Neutrophil (primary cell): ENCODE measurements at regions not wholly inside any gene's neighbourhood (a gene's known extent, or its start where the extent isn't known, plus 50 kb on each side); places are given as distances from the start of the nearest gene placed in this dataset.

Experiments used
- H3K27ac ChIP-seq: fragments of 200-600 bp; sonication (generic); 2 replicates; pipeline ENCODE4 v1.5.1; 2016; ENCODE audit warnings: mild to moderate bottlenecking, moderate library complexity
- H3K27me3 ChIP-seq: fragments of 200-600 bp; sonication (generic); 2 replicates; pipeline ENCODE4 v1.6.0; 2016; ENCODE audit warnings: mild to moderate bottlenecking
- H3K36me3 ChIP-seq: fragments of 200-600 bp; sonication (generic); 2 replicates; pipeline ENCODE4 v1.5.1; 2017
- H3K4me1 ChIP-seq, 2 experiments: fragments of 200-600 bp in 1 of 2; sonication (generic) in 1 of 2; 1 replicate in 1 of 2; 2 replicates in 1 of 2; pipeline versions ENCODE4 v1.5.1 to v1.6.1; 2013 to 2016; ENCODE audit warnings: low read depth in 1 of 2, low read length in 1 of 2, mild to moderate bottlenecking in 1 of 2, moderate library complexity in 1 of 2; ENCODE audit not compliant: control insufficient read depth in 1 of 2, insufficient read depth in 1 of 2
- H3K4me3 ChIP-seq, 2 experiments: fragments of 200-600 bp in 1 of 2; sonication (generic) in 1 of 2; 1 replicate in 1 of 2; 2 replicates in 1 of 2; pipeline ENCODE4 v1.5.1; 2013 to 2016; ENCODE audit warnings: low read depth in 1 of 2, low read length in 1 of 2, mild to moderate bottlenecking in 1 of 2, moderate library complexity in 1 of 2
- H3K9me3 ChIP-seq: fragments of 200-600 bp; sonication (generic); 2 replicates; pipeline ENCODE4 v1.5.1; 2016
- TF ChIP-seq, protein P1 (sequence below): fragments of 200-600 bp; sonication (generic); IDR thresholded peaks from 2 replicates; pipeline ENCODE4 v1.5.1; 2016; ENCODE audit warnings: antibody characterized with exemption

DNA sequence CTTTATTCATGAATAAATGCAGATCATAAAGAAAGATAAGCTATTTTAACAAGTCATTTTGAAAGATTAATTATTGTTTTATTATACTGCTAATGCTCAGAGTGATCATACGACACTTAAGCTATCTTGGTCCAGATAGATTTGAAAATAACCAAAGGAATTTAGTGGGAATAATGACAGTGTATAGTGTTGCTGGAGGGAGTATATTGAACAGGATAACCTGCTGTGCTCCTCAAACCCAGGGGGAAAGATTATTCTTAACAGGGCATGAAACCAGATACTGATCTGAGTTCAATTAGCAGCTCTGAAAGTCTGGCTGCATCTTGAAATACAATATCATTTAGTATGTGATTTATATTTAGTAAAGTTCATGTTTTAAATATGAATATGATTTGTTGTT lies 216.3 kb upstream of the ITGA4 start:
- Histone ChIP-seq H3K4me3 (no peak overlapping the region), H3K4me1 (peaks cover 0 to 6% of the 10 kb centered on the region in 2 experiments), H3K36me3 (no peaks in the 10 kb centered on the region), H3K27me3 (no peaks in the 10 kb centered on the region), H3K27ac (no peak overlapping the region), H3K9me3 (no peaks in the 10 kb centered on the region)
- TF ChIP-seq, protein P1, sequence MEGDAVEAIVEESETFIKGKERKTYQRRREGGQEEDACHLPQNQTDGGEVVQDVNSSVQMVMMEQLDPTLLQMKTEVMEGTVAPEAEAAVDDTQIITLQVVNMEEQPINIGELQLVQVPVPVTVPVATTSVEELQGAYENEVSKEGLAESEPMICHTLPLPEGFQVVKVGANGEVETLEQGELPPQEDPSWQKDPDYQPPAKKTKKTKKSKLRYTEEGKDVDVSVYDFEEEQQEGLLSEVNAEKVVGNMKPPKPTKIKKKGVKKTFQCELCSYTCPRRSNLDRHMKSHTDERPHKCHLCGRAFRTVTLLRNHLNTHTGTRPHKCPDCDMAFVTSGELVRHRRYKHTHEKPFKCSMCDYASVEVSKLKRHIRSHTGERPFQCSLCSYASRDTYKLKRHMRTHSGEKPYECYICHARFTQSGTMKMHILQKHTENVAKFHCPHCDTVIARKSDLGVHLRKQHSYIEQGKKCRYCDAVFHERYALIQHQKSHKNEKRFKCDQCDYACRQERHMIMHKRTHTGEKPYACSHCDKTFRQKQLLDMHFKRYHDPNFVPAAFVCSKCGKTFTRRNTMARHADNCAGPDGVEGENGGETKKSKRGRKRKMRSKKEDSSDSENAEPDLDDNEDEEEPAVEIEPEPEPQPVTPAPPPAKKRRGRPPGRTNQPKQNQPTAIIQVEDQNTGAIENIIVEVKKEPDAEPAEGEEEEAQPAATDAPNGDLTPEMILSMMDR: no peak

DNA sequence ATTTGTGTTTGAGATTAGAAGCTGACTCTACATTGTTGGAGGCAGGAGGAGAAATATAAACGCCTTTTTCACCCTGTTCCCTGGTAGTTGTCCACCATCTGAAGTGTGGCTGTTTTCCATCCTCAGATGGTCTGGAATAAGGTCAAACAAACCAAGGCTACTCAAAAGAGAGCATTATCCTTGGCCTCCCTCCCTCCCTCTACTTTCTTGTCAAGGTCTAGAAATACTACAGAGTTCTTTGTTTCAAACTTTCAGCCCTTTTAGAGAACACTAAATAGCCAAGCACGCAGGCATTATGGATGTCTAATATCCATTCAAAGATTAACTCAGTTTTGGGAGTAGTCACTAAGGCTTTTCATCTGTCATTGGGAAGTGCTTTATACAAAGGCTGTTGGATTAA lies 215.8 kb upstream of the ITGA4 start:
- Histone ChIP-seq H3K4me1 (peaks cover 0 to 6% of the 10 kb centered on the region in 2 experiments), H3K9me3 (no peaks in the 10 kb centered on the region), H3K36me3 (no peaks in the 10 kb centered on the region), H3K4me3 (no peak overlapping the region), H3K27me3 (no peaks in the 10 kb centered on the region), H3K27ac (no peak overlapping the region)
- TF ChIP-seq, protein P1: no peak

DNA sequence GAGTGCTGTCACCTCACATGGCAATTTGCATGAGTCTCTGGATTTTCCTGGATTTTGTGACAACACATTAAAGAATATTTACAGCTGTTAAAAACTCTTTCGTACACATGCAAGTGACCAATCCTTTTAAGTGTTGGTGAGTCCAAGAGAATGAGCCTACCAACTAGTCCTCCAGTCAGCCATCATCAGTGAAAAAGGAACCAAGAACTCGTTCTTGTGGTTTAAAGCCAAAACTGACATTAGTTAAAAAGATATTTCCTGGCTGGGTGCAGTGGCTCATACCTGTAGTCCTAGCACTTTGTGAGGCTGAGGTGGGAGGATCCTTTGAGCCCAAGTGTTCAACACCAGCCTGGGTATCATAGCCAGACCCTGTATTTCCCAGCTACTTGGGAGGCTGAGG lies 215.4 kb upstream of the ITGA4 start:
- TF ChIP-seq, protein P1: no peak
- no peaks in the 10 kb centered on the region for H3K27me3 ChIP-seq
- no peak overlapping the region for H3K27ac ChIP-seq
- H3K4me1 ChIP-seq: peaks cover 0 to 6% of the 10 kb centered on the region in 2 experiments
- no peak overlapping the region for H3K4me3 ChIP-seq
- H3K9me3 ChIP-seq: no peaks in the 10 kb centered on the region
- H3K36me3 ChIP-seq: no peaks in the 10 kb centered on the region

DNA sequence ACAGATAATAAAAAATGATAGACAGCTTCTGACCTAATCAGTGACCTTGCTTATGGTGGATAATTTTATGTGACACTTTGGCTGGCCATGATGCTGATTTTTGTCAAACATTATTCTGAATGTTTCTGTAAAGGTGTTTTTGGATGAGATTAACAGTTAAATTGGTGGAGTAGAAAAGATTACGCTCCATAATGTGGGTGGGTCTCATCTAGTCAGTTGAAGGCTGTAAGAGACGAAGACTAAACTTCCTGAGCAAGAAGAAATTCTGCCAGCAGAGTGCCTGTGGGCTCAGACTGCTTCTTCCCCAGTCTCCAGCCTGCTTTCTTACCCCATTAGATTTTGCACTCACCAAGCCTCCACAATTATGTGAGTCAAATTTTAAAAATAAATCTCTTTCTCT lies 214.9 kb upstream of the ITGA4 start:
- no peaks in the 10 kb centered on the region for H3K36me3 ChIP-seq
- no peaks in the 10 kb centered on the region for H3K9me3 ChIP-seq
- no peak overlapping the region for H3K27ac ChIP-seq
- no peak overlapping the region for H3K4me3 ChIP-seq
- TF ChIP-seq, protein P1: no peak
- H3K27me3 ChIP-seq: no peaks in the 10 kb centered on the region
- peaks cover 0 to 6% of the 10 kb centered on the region in 2 experiments for H3K4me1 ChIP-seq

DNA sequence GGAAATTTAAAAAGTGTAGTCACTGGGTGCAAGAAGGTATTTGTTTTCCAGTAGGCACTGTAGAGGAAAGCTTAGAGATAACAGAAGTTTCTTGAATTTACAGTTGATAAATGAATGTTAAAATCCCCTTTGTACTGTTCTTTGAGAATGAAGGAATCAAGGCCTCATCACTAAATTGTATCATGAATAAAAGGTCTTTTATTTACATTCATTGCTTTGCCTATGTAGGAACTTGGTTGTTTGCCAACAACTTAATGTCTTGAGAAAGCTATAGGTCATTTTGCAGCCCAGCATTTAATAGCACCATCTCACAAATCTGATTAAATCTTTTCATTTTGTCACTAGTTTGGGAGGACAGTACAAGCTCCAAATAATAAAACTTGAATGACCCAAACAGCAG lies 213.9 kb upstream of the ITGA4 start:
- H3K27ac ChIP-seq: no peak overlapping the region
- no peaks in the 10 kb centered on the region for H3K9me3 ChIP-seq
- H3K4me1 ChIP-seq: peaks cover 0 to 6% of the 10 kb centered on the region in 2 experiments
- no peak overlapping the region for H3K4me3 ChIP-seq
- TF ChIP-seq, protein P1: no peak
- no peaks in the 10 kb centered on the region for H3K27me3 ChIP-seq
- no peaks in the 10 kb centered on the region for H3K36me3 ChIP-seq

DNA sequence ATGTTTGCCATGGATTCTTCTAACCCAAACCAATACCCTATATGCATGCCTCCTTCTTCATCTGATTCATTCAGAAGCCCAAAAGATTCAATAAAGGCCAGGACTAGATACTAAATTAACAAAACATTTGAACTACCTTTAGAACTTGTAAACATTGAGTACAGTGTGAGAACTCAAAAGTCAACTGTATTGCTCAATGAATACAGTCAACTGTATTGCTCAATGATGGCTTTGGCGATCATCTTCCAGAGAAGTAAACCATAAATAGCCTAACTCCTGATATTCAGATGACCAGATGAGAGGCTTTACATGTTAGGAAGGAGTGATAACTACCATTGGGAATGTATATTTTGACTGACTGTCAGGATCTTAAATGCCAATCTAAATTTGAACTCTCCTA lies 206.5 kb upstream of the ITGA4 start:
- Histone ChIP-seq H3K27me3 (no peaks in the 10 kb centered on the region), H3K4me1 (peaks cover 10 to 19% of the 10 kb centered on the region in 2 experiments), H3K9me3 (no peaks in the 10 kb centered on the region), H3K27ac (no peak overlapping the region), H3K4me3 (no peak overlapping the region), H3K36me3 (no peaks in the 10 kb centered on the region)
- TF ChIP-seq, protein P1: no peak
